Endothelial cell of umbilical vein (primary cell): ENCODE measurements at regions not wholly inside any gene's neighbourhood (a gene's known extent, or its start where the extent isn't known, plus 50 kb on each side); places are given as distances from the start of the nearest gene placed in this dataset.

Experiments used
- BruUV-seq: library from RNA; stranded (reverse); fragments of 400-500 nt; replicated peaks from 2 replicates; lab custom pipeline; 2021; lab: Mats Ljungman, UMichigan
- CTCF ChIA-PET: fragments of 300-600, 350-600 bp; sonication (Branson Sonifier 250); formaldehyde crosslinking; loops from one replicate; lab custom pipeline; 2021; ENCODE audit warnings: antibody characterized with exemption, inconsistent platforms; lab: Charles Lee
- POLR2A ChIA-PET: fragments of 300-600, 350-600 bp; sonication (Branson Sonifier 250); formaldehyde crosslinking; loops from one replicate; lab custom pipeline; 2021; ENCODE audit warnings: antibody characterized with exemption, inconsistent platforms; lab: Charles Lee
- DNase-seq: peaks from one replicate; pipeline ENCODE4 v3.0.0-alpha.2; 2011; ENCODE audit warnings: low read depth, low spot score
- FAIRE-seq: peaks from 2 replicates; lab custom pipeline; 2011; peaks lifted over from hg19 to GRCh38; lab: Jason Lieb, UNC
- H2AFZ ChIP-seq: 2 replicates; pipeline ENCODE4 v1.6.0; 2012; ENCODE audit warnings: low read depth, low read length, control low read depth, inconsistent platforms
- H3K27ac ChIP-seq: 2 replicates; pipeline ENCODE4 v1.5.1; 2011; ENCODE audit warnings: low read depth, mild to moderate bottlenecking, control low read depth, low read length, moderate library complexity; ENCODE audit not compliant: insufficient read depth
- H3K27me3 ChIP-seq, 2 experiments: 2 replicates each; pipeline versions ENCODE4 v1.6.0 to v1.6.1; 2011; ENCODE audit warnings: low read length in 2 of 2, mixed read lengths in 1 of 2; ENCODE audit not compliant: control insufficient read depth in 2 of 2, insufficient read depth in 2 of 2
- H3K36me3 ChIP-seq, 2 experiments: 2 replicates in 1 of 2; 3 replicates in 1 of 2; pipeline ENCODE4 v1.5.1; 2011; ENCODE audit warnings: low read length in 2 of 2, mild to moderate bottlenecking in 1 of 2, moderate library complexity in 1 of 2; ENCODE audit not compliant: control insufficient read depth in 2 of 2, insufficient read depth in 2 of 2; ENCODE audit errors: extremely low read depth in 1 of 2
- H3K4me1 ChIP-seq: 3 replicates; pipeline ENCODE4 v1.5.1; 2011; ENCODE audit warnings: mild to moderate bottlenecking, low read length; ENCODE audit not compliant: control insufficient read depth, insufficient read depth; ENCODE audit errors: extremely low read depth
- H3K4me2 ChIP-seq: 2 replicates; pipeline ENCODE4 v1.6.1; 2011; ENCODE audit warnings: low read length, control low read depth, mixed read lengths; ENCODE audit not compliant: insufficient read depth
- H3K4me3 ChIP-seq, 3 experiments: fragments of 200-600 bp in 1 of 3; sonication (generic), shearing (Covaris generic) in 1 of 3; replicated peaks in 1 of 3; 2 replicates each; pipeline ENCODE4 v1.5.1; 2011 to 2016; ENCODE audit warnings: control low read depth in 3 of 3, low read length in 3 of 3, mild to moderate bottlenecking in 2 of 3, inconsistent platforms in 1 of 3, low read depth in 1 of 3, moderate library complexity in 1 of 3; ENCODE audit not compliant: insufficient read depth in 1 of 3
- H3K79me2 ChIP-seq: 2 replicates; pipeline ENCODE4 v1.6.0; 2012; ENCODE audit warnings: low read length, inconsistent platforms; ENCODE audit not compliant: control insufficient read depth, insufficient read depth
- H3K9ac ChIP-seq: replicated peaks from 2 replicates; pipeline ENCODE3; 2011; ENCODE audit warnings: low read length, control low read depth; ENCODE audit not compliant: insufficient read depth; ENCODE audit errors: extremely low read depth
- H3K9me1 ChIP-seq: replicated peaks from 3 replicates; pipeline ENCODE4 v1.6.0; 2011; ENCODE audit warnings: mild to moderate bottlenecking, low read length; ENCODE audit not compliant: control insufficient read depth, insufficient read depth; ENCODE audit errors: extremely low read depth
- H3K9me3 ChIP-seq: replicated peaks from 2 replicates; pipeline ENCODE4 v1.5.1; 2012; ENCODE audit warnings: low read length, inconsistent platforms; ENCODE audit not compliant: control insufficient read depth, insufficient read depth
- H4K20me1 ChIP-seq: replicated peaks from 2 replicates; pipeline ENCODE3; 2011; ENCODE audit warnings: mild to moderate bottlenecking, low read length; ENCODE audit not compliant: control insufficient read depth, insufficient read depth; ENCODE audit errors: extremely low read depth
- CTCF ChIP-seq, 2 donors: IDR thresholded peaks; 1 replicate in 1 of 2; 2 replicates in 1 of 2; pipeline ENCODE4 v1.5.1; 2011; ENCODE audit warnings: low read length in 2 of 2, mild to moderate bottlenecking in 2 of 2, moderate library complexity in 2 of 2, control low read depth in 1 of 2, inconsistent platforms in 1 of 2, low read depth in 1 of 2; ENCODE audit not compliant: insufficient read depth in 1 of 2; ENCODE audit errors: extremely low read depth in 1 of 2
- EZH2 ChIP-seq: IDR thresholded peaks from 2 replicates; pipeline ENCODE4 v1.6.1; 2012; ENCODE audit warnings: borderline replicate concordance, low read depth, mild to moderate bottlenecking, moderate library complexity, low read length, inconsistent platforms; ENCODE audit not compliant: severe bottlenecking
- FOS ChIP-seq: IDR thresholded peaks from 2 replicates; pipeline ENCODE4 v1.6.1; 2011; ENCODE audit warnings: mild to moderate bottlenecking, low read length, moderate library complexity, borderline replicate concordance; ENCODE audit not compliant: insufficient read depth
- GATA2 ChIP-seq: IDR thresholded peaks from 2 replicates; pipeline ENCODE4 v1.7.0; 2011; ENCODE audit warnings: low read depth, mild to moderate bottlenecking, moderate library complexity, mixed read lengths, low read length; ENCODE audit not compliant: insufficient read length, insufficient read depth
- JUN ChIP-seq: IDR thresholded peaks from 2 replicates; pipeline ENCODE4 v1.6.1; 2011; ENCODE audit warnings: borderline replicate concordance, low read depth; ENCODE audit not compliant: insufficient read length, insufficient read depth
- MAX ChIP-seq: IDR thresholded peaks from 2 replicates; pipeline ENCODE4 v1.6.1; 2011; ENCODE audit not compliant: insufficient read depth, insufficient read length
- MYC ChIP-seq: IDR thresholded peaks from one replicate; pipeline ENCODE4 v1.6.1; 2011; ENCODE audit warnings: mild to moderate bottlenecking, low read depth, low read length
- POLR2A ChIP-seq: IDR thresholded peaks from 2 replicates; pipeline ENCODE4 v1.6.1; 2012; ENCODE audit warnings: low read depth, mild to moderate bottlenecking, control low read depth, low read length
- POLR2AphosphoS5 ChIP-seq: IDR thresholded peaks from 2 replicates; pipeline ENCODE4 v1.6.1; 2012; ENCODE audit warnings: low read depth, mild to moderate bottlenecking, control low read depth, low read length, moderate library complexity; ENCODE audit not compliant: insufficient read depth
- dilution Hi-C: fragments of 300-500 bp; cut with MboI; formaldehyde crosslinking; loops from one replicate; pipeline ENCODE4 v1.15.0; 2019; ENCODE audit warnings: low sequenced_read_pairs; ENCODE audit not compliant: extremely low pct_ligation_motif_present
- intact Hi-C: fragments of 100-400 bp; cut with micrococcal nuclease; formaldehyde crosslinking; loops from one replicate; pipeline ENCODE4 v1.10.0; 2022

- Histone ChIP-seq H3K4me1 (no peaks in the 10 kb centered on the region), H3K79me2 (no peaks in the 10 kb centered on the region), H3K36me3 (no peaks in the 10 kb centered on the region), H3K27ac (no peak overlapping the region), H3K4me3 (no peak overlapping the region), H3K27me3 (no peaks in the 10 kb centered on the region), H3K9me3 (peaks cover 5% of the 10 kb centered on the region), H3K9me1 (no peaks in the 10 kb centered on the region), H3K4me2 (no peak overlapping the region), H3K9ac (no peak overlapping the region), H2AFZ (no peak overlapping the region), H4K20me1 (no peaks in the 10 kb centered on the region)
- no peak for FAIRE-seq
- intact Hi-C loops (no loop called here), dilution Hi-C loops (no loop called here)
- BruUV-seq = no TSS peak
- CTCF ChIA-PET = no interaction called here
- POLR2A ChIA-PET = no interaction called here
- DNase-seq = no peak
- TF ChIP-seq GATA2 (no peak), POLR2A (no peak), FOS (no peak), POLR2AphosphoS5 (no peak), JUN (no peak), MYC (no peak), MAX (no peak), CTCF (IDR thresholded peaks at IDR 0.05; ENCODE audit: extremely low read depth in 1 of 2, insufficient read depth in 1 of 2, low read depth in 1 of 2, low read length in 2 of 2) (no peak), EZH2 (no peak)
Measured at GRCh38 chr10:2145491-2145890, 408.2 kb upstream of the ADARB2 start.
